ENCODE measurements at regions not wholly inside any gene's neighbourhood (a gene's known extent, or its start where the extent isn't known, plus 50 kb on each side); places are given as distances from the start of the nearest gene placed in this dataset.

DNA sequence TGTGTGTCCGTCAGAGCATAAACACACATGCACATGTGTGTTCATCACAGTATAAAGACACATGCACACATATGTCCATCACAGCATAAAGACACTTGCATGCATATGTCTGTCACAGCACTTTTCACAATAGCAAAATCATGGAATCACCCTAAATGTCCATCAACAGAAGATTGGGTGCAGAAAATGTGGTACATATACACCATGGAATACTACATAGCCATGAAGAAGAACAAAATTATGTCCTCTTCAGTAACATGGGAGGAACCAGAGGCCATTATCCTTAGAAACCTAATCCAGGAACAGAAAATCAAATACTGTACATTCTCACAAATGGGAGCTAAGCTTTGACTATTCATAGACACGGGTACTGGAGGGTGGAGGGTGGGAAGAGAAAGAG is 732.2 kb downstream of the GALR1 start:
- no peak for DNase-seq (ENCODE audit: low read depth)
- no peaks in the 10 kb centered on the region for H3K36me3 ChIP-seq (ENCODE audit: control insufficient read depth, insufficient read depth, low read length)
- no peaks in the 10 kb centered on the region for H3K27me3 ChIP-seq (ENCODE audit: control insufficient read depth, insufficient read depth, low read length)
- H3K4me3 ChIP-seq (ENCODE audit: low read depth, low read length) = no peak overlapping the region
- TF ChIP-seq, protein P1, sequence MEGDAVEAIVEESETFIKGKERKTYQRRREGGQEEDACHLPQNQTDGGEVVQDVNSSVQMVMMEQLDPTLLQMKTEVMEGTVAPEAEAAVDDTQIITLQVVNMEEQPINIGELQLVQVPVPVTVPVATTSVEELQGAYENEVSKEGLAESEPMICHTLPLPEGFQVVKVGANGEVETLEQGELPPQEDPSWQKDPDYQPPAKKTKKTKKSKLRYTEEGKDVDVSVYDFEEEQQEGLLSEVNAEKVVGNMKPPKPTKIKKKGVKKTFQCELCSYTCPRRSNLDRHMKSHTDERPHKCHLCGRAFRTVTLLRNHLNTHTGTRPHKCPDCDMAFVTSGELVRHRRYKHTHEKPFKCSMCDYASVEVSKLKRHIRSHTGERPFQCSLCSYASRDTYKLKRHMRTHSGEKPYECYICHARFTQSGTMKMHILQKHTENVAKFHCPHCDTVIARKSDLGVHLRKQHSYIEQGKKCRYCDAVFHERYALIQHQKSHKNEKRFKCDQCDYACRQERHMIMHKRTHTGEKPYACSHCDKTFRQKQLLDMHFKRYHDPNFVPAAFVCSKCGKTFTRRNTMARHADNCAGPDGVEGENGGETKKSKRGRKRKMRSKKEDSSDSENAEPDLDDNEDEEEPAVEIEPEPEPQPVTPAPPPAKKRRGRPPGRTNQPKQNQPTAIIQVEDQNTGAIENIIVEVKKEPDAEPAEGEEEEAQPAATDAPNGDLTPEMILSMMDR (IDR thresholded peaks at IDR 0.05; ENCODE audit: insufficient read depth, low read length, poor library complexity, severe bottlenecking) = no peak

DNA sequence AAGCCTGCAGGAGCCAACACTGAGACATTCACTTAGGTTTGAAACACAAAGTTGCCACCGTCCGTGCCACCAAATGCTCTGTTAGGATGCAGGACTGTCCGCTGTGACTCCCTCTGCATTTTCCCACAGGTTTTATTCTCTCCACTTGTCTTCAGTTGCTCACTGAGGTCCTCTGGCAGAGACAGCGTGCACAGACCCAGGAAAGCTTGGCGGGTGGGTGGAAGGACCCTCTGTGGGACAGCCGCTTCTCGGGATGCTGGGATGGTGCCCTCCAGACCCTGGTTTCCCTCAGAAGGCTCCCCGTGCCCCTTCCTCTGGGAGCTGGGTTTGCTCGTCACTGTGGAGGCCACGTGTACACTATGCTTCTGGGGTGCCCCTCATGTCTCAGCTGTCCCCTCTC is 733.6 kb downstream of the GALR1 start:
- Histone ChIP-seq H3K36me3 (ENCODE audit: control insufficient read depth, insufficient read depth, low read length) (no peaks in the 10 kb centered on the region), H3K27me3 (ENCODE audit: control insufficient read depth, insufficient read depth, low read length) (no peaks in the 10 kb centered on the region), H3K4me3 (ENCODE audit: low read depth, low read length) (no peak overlapping the region)
- TF ChIP-seq, protein P1 (IDR thresholded peaks at IDR 0.05; ENCODE audit: insufficient read depth, low read length, poor library complexity, severe bottlenecking) = no peak
- no peak for DNase-seq (ENCODE audit: low read depth)

DNA sequence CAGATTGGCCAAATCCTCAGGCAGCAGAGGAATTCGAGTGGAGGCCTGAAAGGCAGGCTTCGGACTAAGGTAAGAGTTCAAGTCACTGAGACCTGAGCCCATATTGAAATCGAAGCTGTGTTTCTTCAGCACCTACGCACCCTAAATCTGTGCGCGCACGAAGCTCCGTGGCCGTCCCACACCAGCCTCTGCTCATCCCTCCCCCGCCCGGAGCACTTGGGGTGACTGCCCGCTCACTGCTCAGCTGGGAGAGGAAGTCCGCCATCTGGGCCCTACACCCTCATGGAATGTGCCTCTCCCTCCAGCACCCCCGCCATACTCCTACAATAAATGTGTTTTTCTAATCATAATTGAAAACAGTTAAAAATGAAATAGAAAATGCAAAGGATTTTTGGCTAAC is 734.5 kb downstream of the GALR1 start:
- no peaks in the 10 kb centered on the region for H3K27me3 ChIP-seq (ENCODE audit: control insufficient read depth, insufficient read depth, low read length)
- no peak overlapping the region for H3K4me3 ChIP-seq (ENCODE audit: low read depth, low read length)
- no peak for DNase-seq (ENCODE audit: low read depth)
- H3K36me3 ChIP-seq (ENCODE audit: control insufficient read depth, insufficient read depth, low read length) = no peaks in the 10 kb centered on the region
- TF ChIP-seq, protein P1 (IDR thresholded peaks at IDR 0.05; ENCODE audit: insufficient read depth, low read length, poor library complexity, severe bottlenecking) = no peak

DNA sequence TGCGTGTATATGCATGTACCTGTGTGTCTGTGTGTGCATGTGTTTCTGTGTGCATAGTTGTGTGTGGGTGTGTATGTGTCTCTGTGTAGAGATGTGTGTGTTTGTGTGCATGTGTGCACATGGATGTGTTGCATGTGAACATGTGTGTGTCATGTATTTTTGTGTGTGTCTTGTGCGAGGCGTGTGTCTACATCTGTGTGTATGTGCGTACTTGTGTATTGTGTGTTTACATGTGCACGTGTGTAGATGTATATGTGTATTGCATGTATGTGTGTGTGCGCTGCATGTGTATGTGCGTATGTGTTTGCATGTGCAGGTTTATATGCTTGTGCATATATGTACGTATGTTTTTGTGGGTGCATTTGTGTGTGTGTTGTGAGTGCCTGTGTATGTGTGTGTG is 735.2 kb downstream of the GALR1 start:
- no peak overlapping the region for H3K4me3 ChIP-seq (ENCODE audit: low read depth, low read length)
- TF ChIP-seq, protein P1 (IDR thresholded peaks at IDR 0.05; ENCODE audit: insufficient read depth, low read length, poor library complexity, severe bottlenecking) = no peak
- no peaks in the 10 kb centered on the region for H3K27me3 ChIP-seq (ENCODE audit: control insufficient read depth, insufficient read depth, low read length)
- no peaks in the 10 kb centered on the region for H3K36me3 ChIP-seq (ENCODE audit: control insufficient read depth, insufficient read depth, low read length)
- no peak for DNase-seq (ENCODE audit: low read depth)

DNA sequence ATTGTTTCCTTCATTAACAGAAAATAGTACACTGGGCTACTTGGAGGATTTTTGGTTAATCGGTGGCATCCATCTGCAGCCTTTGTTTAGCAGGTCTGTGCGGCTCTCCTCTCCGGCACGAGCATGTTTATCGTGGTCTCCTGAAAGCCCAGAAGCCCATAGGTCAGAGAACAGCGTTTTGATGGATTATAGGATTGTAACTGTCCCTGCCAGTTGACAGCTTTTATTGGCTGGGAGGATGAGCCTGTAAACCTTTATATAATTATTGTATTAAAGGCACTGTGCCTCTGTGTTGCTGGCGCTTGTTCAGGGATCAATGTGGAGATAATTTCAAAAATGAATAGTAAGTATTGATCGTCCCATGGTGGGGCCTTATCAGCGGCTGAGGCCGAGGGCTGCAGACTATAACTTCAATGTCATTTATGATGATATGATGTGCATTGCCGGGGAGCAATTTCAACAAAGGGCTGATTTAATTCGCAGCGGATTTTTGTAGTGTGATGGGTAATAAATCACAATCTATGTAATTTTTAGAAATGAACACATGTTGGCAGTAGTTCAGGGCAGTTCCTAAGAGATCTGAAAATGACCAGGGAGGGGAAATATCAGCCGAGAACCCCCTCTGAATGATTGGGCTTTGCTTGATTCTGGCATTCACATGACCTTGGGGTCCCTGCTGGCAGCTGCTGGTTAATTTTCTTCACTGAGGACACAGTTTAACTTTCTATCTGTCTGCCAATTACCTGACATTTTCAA is 736.1 kb downstream of the GALR1 start:
- H3K27me3 ChIP-seq (ENCODE audit: control insufficient read depth, insufficient read depth, low read length) = no peaks in the 10 kb centered on the region
- H3K4me3 ChIP-seq (ENCODE audit: low read depth, low read length) = no peak overlapping the region
- no peak for DNase-seq (ENCODE audit: low read depth)
- TF ChIP-seq, protein P1 (IDR thresholded peaks at IDR 0.05; ENCODE audit: insufficient read depth, low read length, poor library complexity, severe bottlenecking) = no peak
- no peaks in the 10 kb centered on the region for H3K36me3 ChIP-seq (ENCODE audit: control insufficient read depth, insufficient read depth, low read length)

DNA sequence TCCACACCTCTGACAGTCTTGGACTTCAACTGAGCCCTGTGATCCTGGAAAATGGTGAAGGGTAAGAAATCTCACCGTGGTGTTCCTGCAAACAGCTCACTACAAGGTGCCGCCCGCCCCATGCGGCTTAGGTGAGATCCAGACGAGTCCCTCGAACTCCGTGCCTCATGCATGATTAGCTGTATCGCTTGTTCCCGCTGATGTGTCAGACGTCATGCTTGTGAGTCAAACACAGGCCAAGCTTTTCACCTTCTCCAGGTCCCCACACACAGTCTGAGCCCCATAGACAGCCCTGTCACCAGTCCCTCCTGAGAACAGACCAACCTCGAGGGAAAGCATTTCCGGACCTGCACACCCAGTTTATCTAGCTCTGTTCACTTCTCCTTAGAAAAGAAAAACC is 740.5 kb downstream of the GALR1 start:
- H3K4me3 ChIP-seq (ENCODE audit: low read depth, low read length) = no peak overlapping the region
- H3K36me3 ChIP-seq (ENCODE audit: control insufficient read depth, insufficient read depth, low read length) = no peaks in the 10 kb centered on the region
- TF ChIP-seq, protein P1 (IDR thresholded peaks at IDR 0.05; ENCODE audit: insufficient read depth, low read length, poor library complexity, severe bottlenecking) = no peak
- DNase-seq (ENCODE audit: low read depth) = no peak
- H3K27me3 ChIP-seq (ENCODE audit: control insufficient read depth, insufficient read depth, low read length) = no peaks in the 10 kb centered on the region
